Gastroesophageal sphincter (tissue), 3 donors: ENCODE measurements at regions not wholly inside any gene's neighbourhood (a gene's known extent, or its start where the extent isn't known, plus 50 kb on each side); places are given as distances from the start of the nearest gene placed in this dataset.

ENCODE experiments used
- CTCF ChIP-seq, 4 experiments: fragments of 200-600 bp in 2 of 4; fragments of 450-650 bp in 2 of 4; sonication (generic) in 1 of 4; IDR thresholded peaks; one replicate each; pipeline ENCODE4 v1.5.1; 2017 to 2019; ENCODE audit warnings: antibody characterized with exemption in 4 of 4, mild to moderate bottlenecking in 2 of 4, moderate library complexity in 2 of 4
- EP300 ChIP-seq: sonication (generic); formaldehyde crosslinking; IDR thresholded peaks from one replicate; pipeline ENCODE4 v1.6.1; 2017; ENCODE audit warnings: antibody characterized with exemption, mild to moderate bottlenecking
- POLR2A ChIP-seq, 2 donors: fragments of 450-650 bp; IDR thresholded peaks; one replicate each; pipeline ENCODE4 v1.6.1; 2017; ENCODE audit warnings: antibody characterized with exemption in 2 of 2, mild to moderate bottlenecking in 2 of 2, moderate library complexity in 1 of 2
- POLR2AphosphoS5 ChIP-seq: sonication (generic); formaldehyde crosslinking; IDR thresholded peaks from one replicate; pipeline ENCODE4 v1.6.1; 2017; ENCODE audit warnings: antibody characterized with exemption

- TF ChIP-seq CTCF (IDR thresholded peaks at IDR 0.05) = no peak
- TF ChIP-seq POLR2A (IDR thresholded peaks at IDR 0.05) = no peak
- TF ChIP-seq POLR2AphosphoS5 = no peak
- TF ChIP-seq EP300 = no peak
Observed at GRCh38 chr1:5617179-5617520, 375.1 kb downstream of the NPHP4 start.
